GM18951 (cell line): ENCODE measurements at regions not wholly inside any gene's neighbourhood (a gene's known extent, or its start where the extent isn't known, plus 50 kb on each side); places are given as distances from the start of the nearest gene placed in this dataset.
"Not testable (repeated sequence)": the region's sequence is repeated elsewhere in the genome, so short reads cannot be mapped to it uniquely, and the experiment has no call there.

ENCODE experiments used
- POLR2A ChIP-seq: IDR thresholded peaks from 4 replicates; pipeline ENCODE4 v1.6.1; 2011; ENCODE audit warnings: mild to moderate bottlenecking; ENCODE audit not compliant: insufficient read length, insufficient read depth; ENCODE audit errors: extremely low read depth
- in situ Hi-C: fragments of 300-500 bp; cut with MboI; formaldehyde crosslinking; loops from one replicate; pipeline ENCODE4 v1.12.0; 2022; ENCODE audit warnings: low sequenced_read_pairs, mixed read lengths, inconsistent platforms; ENCODE audit not compliant: unreplicated experiment

GRCh38 chr12:23277831-23278230 is 652.9 kb downstream of the ETNK1 start:
- in situ Hi-C loops: no loop called here
- TF ChIP-seq POLR2A: no peak

GRCh38 chr12:23281295-23281694 is 656.3 kb downstream of the ETNK1 start:
- in situ Hi-C loops: no loop called here
- TF ChIP-seq POLR2A: no peak

GRCh38 chr12:23282701-23283100 is 657.7 kb downstream of the ETNK1 start:
- in situ Hi-C loops: no loop called here
- no peak for TF ChIP-seq POLR2A

- in situ Hi-C loops: not testable (repeated sequence)
Measured at GRCh38 chr12:23285764-23286530, 661.0 kb downstream of the ETNK1 start.

- in situ Hi-C loops: no loop called here
Measured at GRCh38 chr12:23290627-23291330, 658.7 kb downstream of the SOX5 start.

GRCh38 chr12:23303220-23303619 is 646.2 kb downstream of the SOX5 start:
- no peak for TF ChIP-seq POLR2A
- in situ Hi-C loops: no loop called here

More at GRCh38 chr12:23290627-23291330, 658.7 kb downstream of the SOX5 start:
- TF ChIP-seq POLR2A: no peak

GRCh38 chr12:23303821-23304220 is 645.6 kb downstream of the SOX5 start:
- TF ChIP-seq POLR2A: no peak
- in situ Hi-C loops: no loop called here

GRCh38 chr12:23333938-23334337 is 615.5 kb downstream of the SOX5 start:
- in situ Hi-C loops: no loop called here
- TF ChIP-seq POLR2A: no peak

- TF ChIP-seq POLR2A: no peak
- in situ Hi-C loops: no loop called here
Measured at GRCh38 chr12:23335593-23335992, 613.9 kb downstream of the SOX5 start.

GRCh38 chr12:23337213-23337612 is 612.3 kb downstream of the SOX5 start:
- in situ Hi-C loops: no loop called here
- TF ChIP-seq POLR2A: no peak

GRCh38 chr12:23340351-23340750 is 609.1 kb downstream of the SOX5 start:
- in situ Hi-C loops: no loop called here
- no peak for TF ChIP-seq POLR2A

GRCh38 chr12:23342407-23342806 is 607.1 kb downstream of the SOX5 start:
- no peak for TF ChIP-seq POLR2A
- in situ Hi-C loops: no loop called here

GRCh38 chr12:23349564-23349963 is 599.9 kb downstream of the SOX5 start:
- no peak for TF ChIP-seq POLR2A
- in situ Hi-C loops: no loop called here

GRCh38 chr12:23350808-23351207 is 598.7 kb downstream of the SOX5 start:
- TF ChIP-seq POLR2A: no peak
- in situ Hi-C loops: no loop called here
